K562 (cell line): ENCODE measurements at regions not wholly inside any gene's neighbourhood (a gene's known extent, or its start where the extent isn't known, plus 50 kb on each side); places are given as distances from the start of the nearest gene placed in this dataset.

Source experiments
- ATAC-seq: fragments of 200-7000 bp; cut with Tn5 transposase; 3 replicates; pipeline ENCODE4 v1.9.1; 2020; ENCODE audit warnings: moderate library complexity
- BruUV-seq: library from RNA; stranded (reverse); fragments of 400-500 nt; replicated peaks from 2 replicates; lab custom pipeline; 2021; lab: Mats Ljungman, UMichigan
- CTCF ChIA-PET: fragments of 300-600 bp; formaldehyde crosslinking; extraction: SDS; loops from one replicate; lab custom pipeline; 2021; ENCODE audit warnings: low intra/inter-chr PET ratio; lab: Yijun Ruan, JAX
- POLR2A ChIA-PET: fragments of 300-600, 350-650 bp; sonication (Branson Sonifier 250); formaldehyde crosslinking; extraction: SDS; loops from one replicate; lab custom pipeline; 2021; ENCODE audit warnings: antibody characterized with exemption, inconsistent platforms; lab: Yijun Ruan, JAX
- DNase-seq, 4 experiments: peaks; one replicate each; pipeline versions ENCODE4 v3.0.0 to v3.0.0-alpha.2; 2011 to 2018; ENCODE audit warnings: low spot score in 3 of 4, mixed read lengths in 3 of 4; ENCODE audit errors: extremely low read depth in 1 of 4
- FAIRE-seq: peaks from 2 replicates; lab custom pipeline; 2011; peaks lifted over from hg19 to GRCh38; lab: Jason Lieb, UNC
- H2AFZ ChIP-seq: 2 replicates; pipeline ENCODE4 v1.6.0; 2011; ENCODE audit warnings: low read depth, low read length, control low read depth, inconsistent platforms
- H3K27ac ChIP-seq: fragments of 200-600 bp; 3 replicates; pipeline ENCODE4 v1.8.0; 2011; ENCODE audit warnings: low read depth, mild to moderate bottlenecking, control low read depth, inconsistent platforms, low read length, moderate library complexity, mixed read lengths; ENCODE audit errors: extremely low read depth
- H3K27me3 ChIP-seq, 2 experiments: fragments of 300-600 bp in 1 of 2; 2 replicates in 1 of 2; 3 replicates in 1 of 2; pipeline versions ENCODE4 v1.6.0 to v1.8.0; 2011; ENCODE audit warnings: inconsistent platforms in 2 of 2, low read length in 2 of 2, mild to moderate bottlenecking in 1 of 2, mixed read lengths in 1 of 2, moderate library complexity in 1 of 2; ENCODE audit not compliant: control insufficient read depth in 2 of 2, insufficient read depth in 2 of 2
- H3K36me3 ChIP-seq: fragments of 300-600 bp; 3 replicates; pipeline ENCODE4 v1.8.0; 2011; ENCODE audit warnings: mild to moderate bottlenecking, low read length, inconsistent platforms; ENCODE audit not compliant: control insufficient read depth, insufficient read depth
- H3K4me1 ChIP-seq, 2 experiments: fragments of 200-600 bp in 1 of 2; replicated peaks in 1 of 2; 2 replicates in 1 of 2; 3 replicates in 1 of 2; pipeline versions ENCODE4 v1.5.1 to v1.8.0; 2011; ENCODE audit warnings: inconsistent platforms in 2 of 2, low read length in 2 of 2, mild to moderate bottlenecking in 1 of 2, mixed read lengths in 1 of 2, moderate library complexity in 1 of 2; ENCODE audit not compliant: control insufficient read depth in 2 of 2, insufficient read depth in 2 of 2
- H3K4me2 ChIP-seq: 2 replicates; pipeline ENCODE4 v1.6.1; 2011; ENCODE audit warnings: low read length, control low read depth, inconsistent platforms, mixed read lengths; ENCODE audit not compliant: insufficient read depth
- H3K4me3 ChIP-seq: fragments of 200-600 bp; sonication (generic), shearing (Covaris generic); 2 replicates; pipeline ENCODE4 v1.5.1; 2016; ENCODE audit warnings: control low read depth, inconsistent platforms
- H3K79me2 ChIP-seq: fragments of 200-600 bp; 3 replicates; pipeline ENCODE4 v1.8.0; 2011; ENCODE audit warnings: low read length, inconsistent platforms; ENCODE audit not compliant: control insufficient read depth, insufficient read depth
- H3K9ac ChIP-seq, 2 experiments: 2 replicates each; pipeline versions ENCODE4 v1.6.0 to v1.6.1; 2011; ENCODE audit warnings: low read depth in 2 of 2, low read length in 2 of 2, control low read depth in 1 of 2, inconsistent platforms in 1 of 2, mild to moderate bottlenecking in 1 of 2, mixed read lengths in 1 of 2; ENCODE audit not compliant: insufficient read depth in 1 of 2
- H3K9me1 ChIP-seq: one replicate; pipeline ENCODE4 v1.6.0; 2011; ENCODE audit warnings: inconsistent platforms, mild to moderate bottlenecking, low read length, moderate library complexity; ENCODE audit not compliant: control insufficient read depth, insufficient read depth
- H3K9me3 ChIP-seq: replicated peaks from 2 replicates; pipeline ENCODE4 v1.5.1; 2011; ENCODE audit warnings: low read depth, low read length, inconsistent platforms; ENCODE audit not compliant: control insufficient read depth, insufficient read depth
- H4K20me1 ChIP-seq: replicated peaks from 2 replicates; pipeline ENCODE4 v1.6.1; 2011; ENCODE audit warnings: low read length, inconsistent platforms, mixed read lengths; ENCODE audit not compliant: control insufficient read depth, insufficient read depth
- BACH1 ChIP-seq: fragments of 200-800 bp; sonication (Bioruptor generic); IDR thresholded peaks from 2 replicates; pipeline ENCODE4 v1.6.1; 2016; ENCODE audit warnings: missing genetic modification characterization, missing compliant biosample characterization
- BDP1 ChIP-seq: IDR thresholded peaks from 3 replicates; pipeline ENCODE4 v1.6.1; 2011; ENCODE audit not compliant: insufficient read length, insufficient read depth
- DNMT1 ChIP-seq: fragments of 450-650 bp; IDR thresholded peaks from 2 replicates; pipeline ENCODE4 v1.6.1; 2016; ENCODE audit warnings: antibody characterized with exemption, mild to moderate bottlenecking
- ESRRB ChIP-seq: fragments of 250-450 bp; sonication (Bioruptor Pico); IDR thresholded peaks from 2 replicates; pipeline ENCODE4 v1.5.0; 2020; ENCODE audit warnings: mild to moderate bottlenecking, moderate library complexity, borderline replicate concordance
- HDAC8 ChIP-seq: fragments of 450-650 bp; IDR thresholded peaks from 2 replicates; pipeline ENCODE4 v1.6.1; 2016; ENCODE audit warnings: mild to moderate bottlenecking, missing genetic modification characterization, moderate library complexity, missing compliant biosample characterization
- MEF2D ChIP-seq: conservative IDR thresholded peaks from 2 replicates; pipeline ENCODE4 v1.6.1; 2016; ENCODE audit warnings: low read depth, missing genetic modification characterization, missing compliant biosample characterization
- NFIC ChIP-seq: fragments of 450-650 bp; IDR thresholded peaks from 2 replicates; pipeline ENCODE4 v1.6.1; 2017; ENCODE audit warnings: mild to moderate bottlenecking, inconsistent platforms
- PURB ChIP-seq: sonication (generic); formaldehyde crosslinking; IDR thresholded peaks from 2 replicates; pipeline ENCODE4 v1.9.0; 2021; ENCODE audit warnings: low read depth, mild to moderate bottlenecking, missing genetic modification reagents
- STAT6 ChIP-seq: sonication (generic); formaldehyde crosslinking; IDR thresholded peaks from 2 replicates; pipeline ENCODE4 v1.8.1; 2023; ENCODE audit warnings: mild to moderate bottlenecking, missing genetic modification reagents
- SUPT5H ChIP-seq: fragments of 450-650 bp; IDR thresholded peaks from 2 replicates; pipeline ENCODE4 v1.6.1; 2016
- TFE3 ChIP-seq: fragments of 450-650 bp; formaldehyde crosslinking; IDR thresholded peaks from 2 replicates; pipeline ENCODE4 v1.4.0; 2020; ENCODE audit warnings: mild to moderate bottlenecking, mixed read lengths
- ZNF507 ChIP-seq: conservative IDR thresholded peaks from 2 replicates; pipeline ENCODE4 v1.6.1; 2017; ENCODE audit warnings: missing genetic modification characterization, missing compliant biosample characterization
- ZNF644 ChIP-seq: fragments of 200-800 bp; sonication (Bioruptor generic); IDR thresholded peaks from 2 replicates; pipeline ENCODE4 v1.6.1; 2016; ENCODE audit warnings: low read depth, missing genetic modification characterization, missing compliant biosample characterization
- WGBS: fragments of 100-300 bp; shearing (Covaris generic); methylation state at CpG from one replicate; pipeline ENCODE4 v1.1.6; 2016; ENCODE audit warnings: low coverage, mixed read lengths; ENCODE audit not compliant: insufficient coverage; ENCODE audit errors: missing lambda C conversion rate; 5-methylcytosine and 5-hydroxymethylcytosine counted together
- in situ Hi-C: fragments of 300-500 bp; cut with MboI; formaldehyde crosslinking; loops from 4 replicates; pipeline ENCODE4 v1.15.0; 2018; ENCODE audit warnings: inconsistent platforms, mixed read lengths
- intact Hi-C: fragments of 100-400 bp; cut with micrococcal nuclease; formaldehyde crosslinking; loops from 2 replicates; pipeline ENCODE4 v1.14.2; 2022

GRCh38 chr5:74169701-74170100 is 470.8 kb downstream of the ENC1 start:
- H3K79me2 ChIP-seq, result no peaks in the 10 kb centered on the region
- WGBS, result 0% methylated on average over 2 of the region's 2 CpGs
- no peak for FAIRE-seq

GRCh38 chr5:74167930-74168315 is 472.6 kb downstream of the ENC1 start:
- H2AFZ ChIP-seq, result no peak overlapping the region
- intact Hi-C loops, result no loop called here
- no peak overlapping the region for H3K4me3 ChIP-seq
- H3K4me2 ChIP-seq, result no peak overlapping the region
- CTCF ChIA-PET, result no interaction called here
- H3K9me1 ChIP-seq, result no peaks in the 10 kb centered on the region
- BruUV-seq, result no TSS peak
- peaks cover 0 to 3% of the 10 kb centered on the region in 2 experiments; a peak in 1 of 5 replicates for H3K27me3 ChIP-seq
- POLR2A ChIA-PET, result no interaction called here
- FAIRE-seq (no peak), DNase-seq (no peak), ATAC-seq (no peak)
- no peak overlapping the region for H3K9ac ChIP-seq
- H3K27ac ChIP-seq, result no peak overlapping the region
- H3K9me3 ChIP-seq, result no peaks in the 10 kb centered on the region
- H4K20me1 ChIP-seq, result no peaks in the 10 kb centered on the region
- H3K4me1 ChIP-seq, result no peaks in the 10 kb centered on the region
- TF ChIP-seq ZNF644 (tag) (no peak), STAT6 (CRISPR knock-in tag) (no peak), MEF2D (tag) (no peak), HDAC8 (tag) (no peak), PURB (CRISPR knock-in tag) (no peak), ZNF507 (tag) (no peak), SUPT5H (no peak), DNMT1 (no peak), TFE3 (CRISPR knock-in tag) (no peak), ESRRB (CRISPR knock-in tag) (no peak), BDP1 (no peak)
- in situ Hi-C loops, result no loop called here
- no peaks in the 10 kb centered on the region for H3K36me3 ChIP-seq
- 1% methylated on average over 4 of the region's 4 CpGs for WGBS
- H3K79me2 ChIP-seq, result no peaks in the 10 kb centered on the region

More at GRCh38 chr5:74169701-74170100, 470.8 kb downstream of the ENC1 start:
- H3K4me3 ChIP-seq, result no peak overlapping the region
- in situ Hi-C loops (no loop called here), intact Hi-C loops (no loop called here)
- no peak for DNase-seq
- ChIA-PET POLR2A (no interaction called here), CTCF (no interaction called here)
- H4K20me1 ChIP-seq, result no peaks in the 10 kb centered on the region
- H3K27me3 ChIP-seq, result peaks cover 3 to 9% of the 10 kb centered on the region in 2 experiments; a peak in 2 of 5 replicates
- H3K9me3 ChIP-seq, result no peaks in the 10 kb centered on the region
- H2AFZ ChIP-seq, result no peak overlapping the region
- no peak overlapping the region for H3K4me2 ChIP-seq
- H3K36me3 ChIP-seq, result no peaks in the 10 kb centered on the region
- no peak overlapping the region for H3K9ac ChIP-seq
- H3K4me1 ChIP-seq, result no peaks in the 10 kb centered on the region
- TF ChIP-seq NFIC (peak; percentile 60), BACH1 (tag) (no peak)
- no peak for ATAC-seq
- H3K9me1 ChIP-seq, result no peaks in the 10 kb centered on the region
- H3K27ac ChIP-seq, result no peak overlapping the region
- no TSS peak for BruUV-seq
